CD4-positive, alpha-beta T cell (primary cell): ENCODE measurements at regions not wholly inside any gene's neighbourhood (a gene's known extent, or its start where the extent isn't known, plus 50 kb on each side); places are given as distances from the start of the nearest gene placed in this dataset.

ENCODE experiments used
- ATAC-seq: fragments of 200-7000 bp; cut with Tn5 transposase; one replicate; pipeline ENCODE4 v1.10.0; 2022; ENCODE audit warnings: mild to moderate bottlenecking; ENCODE audit not compliant: poor library complexity
- CTCF ChIA-PET: fragments of 350-600 bp; sonication (Branson Sonifier 250); formaldehyde crosslinking; loops from one replicate; lab custom pipeline; 2021; ENCODE audit warnings: antibody characterized with exemption, inconsistent platforms; lab: Charles Lee
- POLR2A ChIA-PET: fragments of 350-600 bp; sonication (Branson Sonifier 250); formaldehyde crosslinking; loops from one replicate; lab custom pipeline; 2021; ENCODE audit warnings: antibody characterized with exemption, inconsistent platforms; lab: Charles Lee
- DNase-seq, 14 experiments: peaks; one replicate each; pipeline ENCODE4 v3.0.0-alpha.2; 2013 to 2020; ENCODE audit warnings: mixed read lengths in 2 of 14
- H3K27ac ChIP-seq, 2 donors: one replicate each; pipeline versions ENCODE4 v1.5.1 to v1.7.0; 2013; ENCODE audit warnings: low read length in 2 of 2, low read depth in 1 of 2, mild to moderate bottlenecking in 1 of 2
- H3K27me3 ChIP-seq, 2 experiments: 1 replicate in 1 of 2; 2 replicates in 1 of 2; pipeline versions ENCODE4 v1.6.1 to v1.7.0; 2013; ENCODE audit warnings: low read length in 2 of 2, control low read depth in 1 of 2, mild to moderate bottlenecking in 1 of 2, moderate library complexity in 1 of 2; ENCODE audit not compliant: insufficient read depth in 2 of 2, control insufficient read depth in 1 of 2
- H3K36me3 ChIP-seq: one replicate; pipeline ENCODE4 v1.6.1; 2013; ENCODE audit warnings: low read length, control low read depth; ENCODE audit not compliant: insufficient read depth
- H3K4me1 ChIP-seq: one replicate; pipeline ENCODE4 v1.6.1; 2013; ENCODE audit warnings: low read length, control low read depth; ENCODE audit not compliant: insufficient read depth
- H3K4me3 ChIP-seq: one replicate; pipeline ENCODE4 v1.5.1; 2013; ENCODE audit warnings: mild to moderate bottlenecking, low read length, moderate library complexity
- H3K9me3 ChIP-seq, 2 experiments: 1 replicate in 1 of 2; 2 replicates in 1 of 2; pipeline versions ENCODE4 v1.6.1 to v1.7.0; 2013; ENCODE audit warnings: low read length in 2 of 2, mild to moderate bottlenecking in 2 of 2, control low read depth in 1 of 2, moderate library complexity in 1 of 2; ENCODE audit not compliant: control insufficient read depth in 1 of 2, insufficient read depth in 1 of 2
- H3K27ac Mint-ChIP-seq: one replicate; pipeline ENCODE4 v1.8.0; 2020; ENCODE audit warnings: mixed read lengths
- H3K27me3 Mint-ChIP-seq: one replicate; pipeline ENCODE4 v1.8.0; 2021; ENCODE audit warnings: mixed read lengths
- H3K36me3 Mint-ChIP-seq: one replicate; pipeline ENCODE4 v1.8.0; 2021; ENCODE audit warnings: low read depth, mixed read lengths
- H3K4me1 Mint-ChIP-seq: one replicate; pipeline ENCODE4 v1.8.0; 2021; ENCODE audit warnings: low read depth, mixed read lengths
- H3K4me3 Mint-ChIP-seq: one replicate; pipeline ENCODE4 v1.8.0; 2020; ENCODE audit warnings: mild to moderate bottlenecking, mixed read lengths
- H3K9me3 Mint-ChIP-seq: one replicate; pipeline ENCODE4 v1.8.0; 2020; ENCODE audit warnings: mixed read lengths
- intact Hi-C, 2 experiments: fragments of 100-400 bp; cut with DNase I in 1 of 2; cut with micrococcal nuclease in 1 of 2; formaldehyde crosslinking; loops; one replicate each; pipeline versions ENCODE4 v1.15.1 to v1.9.0; 2023 to 2025; cut with DNase I, micrococcal nuclease
- TF ChIP-seq, protein P1 (sequence below): fragments of 200-600 bp; IDR thresholded peaks from one replicate; pipeline ENCODE4 v1.8.0; 2022; ENCODE audit warnings: antibody characterized with exemption, mild to moderate bottlenecking

DNA sequence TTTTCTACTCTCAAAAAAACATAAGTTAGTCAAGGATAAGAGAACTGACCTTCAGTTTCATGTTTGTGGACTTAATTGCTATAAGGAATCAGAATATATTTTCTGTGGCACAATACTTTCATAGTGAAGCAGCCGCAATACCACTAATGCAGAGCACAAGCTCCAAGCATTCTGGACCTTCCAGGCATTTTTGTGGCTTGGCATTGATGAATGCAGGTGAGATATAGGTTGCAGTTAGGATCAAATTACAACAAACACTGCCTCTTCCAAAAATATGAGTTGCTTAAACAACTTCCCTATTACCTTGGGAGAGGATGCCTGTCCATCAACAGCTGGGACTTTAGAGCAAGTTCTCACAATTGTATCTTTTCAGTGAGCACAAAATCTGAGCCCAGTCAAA lies 162.8 kb upstream of the RSPO3 start:
- no peaks in the 10 kb centered on the region for H3K9me3 ChIP-seq
- Mint-ChIP-seq H3K4me3 (no peak overlapping the region), H3K27ac (no peak overlapping the region), H3K9me3 (no peaks in the 10 kb centered on the region), H3K27me3 (no peaks in the 10 kb centered on the region), H3K36me3 (no peaks in the 10 kb centered on the region), H3K4me1 (no peaks in the 10 kb centered on the region)
- intact Hi-C loops, result no loop called here
- H3K36me3 ChIP-seq, result no peaks in the 10 kb centered on the region
- TF ChIP-seq, protein P1, sequence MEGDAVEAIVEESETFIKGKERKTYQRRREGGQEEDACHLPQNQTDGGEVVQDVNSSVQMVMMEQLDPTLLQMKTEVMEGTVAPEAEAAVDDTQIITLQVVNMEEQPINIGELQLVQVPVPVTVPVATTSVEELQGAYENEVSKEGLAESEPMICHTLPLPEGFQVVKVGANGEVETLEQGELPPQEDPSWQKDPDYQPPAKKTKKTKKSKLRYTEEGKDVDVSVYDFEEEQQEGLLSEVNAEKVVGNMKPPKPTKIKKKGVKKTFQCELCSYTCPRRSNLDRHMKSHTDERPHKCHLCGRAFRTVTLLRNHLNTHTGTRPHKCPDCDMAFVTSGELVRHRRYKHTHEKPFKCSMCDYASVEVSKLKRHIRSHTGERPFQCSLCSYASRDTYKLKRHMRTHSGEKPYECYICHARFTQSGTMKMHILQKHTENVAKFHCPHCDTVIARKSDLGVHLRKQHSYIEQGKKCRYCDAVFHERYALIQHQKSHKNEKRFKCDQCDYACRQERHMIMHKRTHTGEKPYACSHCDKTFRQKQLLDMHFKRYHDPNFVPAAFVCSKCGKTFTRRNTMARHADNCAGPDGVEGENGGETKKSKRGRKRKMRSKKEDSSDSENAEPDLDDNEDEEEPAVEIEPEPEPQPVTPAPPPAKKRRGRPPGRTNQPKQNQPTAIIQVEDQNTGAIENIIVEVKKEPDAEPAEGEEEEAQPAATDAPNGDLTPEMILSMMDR, result no peak
- ChIA-PET POLR2A (no interaction called here), CTCF (no interaction called here)
- DNase-seq (no peak), ATAC-seq (no peak)
- H3K4me1 ChIP-seq, result no peaks in the 10 kb centered on the region
- no peaks in the 10 kb centered on the region for H3K27me3 ChIP-seq
- H3K4me3 ChIP-seq, result no peak overlapping the region
- H3K27ac ChIP-seq, result no peak overlapping the region

DNA sequence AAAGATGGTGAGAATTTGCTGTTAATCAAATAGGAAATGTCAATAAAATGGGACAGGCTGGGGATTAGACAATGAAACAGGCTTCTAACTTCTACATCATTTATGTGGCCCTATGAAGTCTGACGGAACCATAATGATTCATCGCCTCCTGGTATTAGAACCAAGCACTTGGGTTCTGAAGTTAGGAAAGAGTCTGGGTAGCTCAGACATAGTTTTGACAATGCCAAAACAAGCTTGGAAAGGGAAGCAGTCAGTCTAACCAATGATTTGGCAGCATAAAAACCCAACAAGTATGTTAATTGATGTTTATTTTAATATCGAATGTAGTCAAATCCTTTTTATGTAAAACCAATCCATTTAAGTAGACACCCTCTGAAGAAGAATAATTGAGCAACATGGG lies 160.8 kb upstream of the RSPO3 start:
- Mint-ChIP-seq H3K4me3 (no peak overlapping the region), H3K27ac (no peak overlapping the region), H3K9me3 (no peaks in the 10 kb centered on the region), H3K27me3 (no peaks in the 10 kb centered on the region), H3K36me3 (no peaks in the 10 kb centered on the region), H3K4me1 (no peaks in the 10 kb centered on the region)
- no peak overlapping the region for H3K4me3 ChIP-seq
- no peak overlapping the region for H3K27ac ChIP-seq
- H3K4me1 ChIP-seq, result no peaks in the 10 kb centered on the region
- no peaks in the 10 kb centered on the region for H3K36me3 ChIP-seq
- TF ChIP-seq, protein P1, result no peak
- CTCF ChIA-PET, result no interaction called here
- intact Hi-C loops, result no loop called here
- DNase-seq, result no peak
- POLR2A ChIA-PET, result no interaction called here
- H3K9me3 ChIP-seq, result no peaks in the 10 kb centered on the region
- H3K27me3 ChIP-seq, result no peaks in the 10 kb centered on the region
- no peak for ATAC-seq

DNA sequence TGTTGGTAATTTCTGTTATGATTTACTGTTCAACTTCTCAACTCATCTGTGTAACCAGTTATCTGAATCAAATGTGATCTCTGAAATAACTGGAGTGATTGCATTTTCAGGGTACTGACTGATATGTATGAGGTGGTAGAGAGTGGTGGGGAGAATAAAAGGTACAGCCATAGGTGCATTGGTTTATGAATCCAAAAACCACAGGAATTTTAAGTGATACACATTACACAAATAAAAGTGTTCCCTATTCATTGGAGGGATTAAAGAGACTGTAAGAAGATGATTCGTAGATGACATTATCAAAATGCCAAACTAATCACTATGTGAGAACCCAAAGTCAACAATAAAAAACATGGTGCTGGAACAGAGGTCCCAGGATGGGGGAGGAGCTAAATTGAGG lies 158.7 kb upstream of the RSPO3 start:
- ChIA-PET CTCF (no interaction called here), POLR2A (interaction anchor here (0.7 kb wide), 1 partner anchor 212 kb away, joined by 3 read pairs; no protein-coding TSS in a partner anchor)
- TF ChIP-seq, protein P1, result no peak
- no peaks in the 10 kb centered on the region for H3K4me1 ChIP-seq
- Mint-ChIP-seq H3K27ac (no peak overlapping the region), H3K36me3 (no peaks in the 10 kb centered on the region), H3K4me3 (no peak overlapping the region), H3K4me1 (no peaks in the 10 kb centered on the region), H3K9me3 (no peaks in the 10 kb centered on the region), H3K27me3 (no peaks in the 10 kb centered on the region)
- intact Hi-C loops, result no loop called here
- no peaks in the 10 kb centered on the region for H3K9me3 ChIP-seq
- no peak overlapping the region for H3K4me3 ChIP-seq
- H3K36me3 ChIP-seq, result no peaks in the 10 kb centered on the region
- no peak for DNase-seq
- ATAC-seq, result no peak
- H3K27ac ChIP-seq, result no peak overlapping the region
- H3K27me3 ChIP-seq, result no peaks in the 10 kb centered on the region
